CD14-positive monocyte (primary cell): ENCODE measurements at regions not wholly inside any gene's neighbourhood (a gene's known extent, or its start where the extent isn't known, plus 50 kb on each side); places are given as distances from the start of the nearest gene placed in this dataset.

Experiments used
- DNase-seq, 3 donors: peaks; one replicate each; pipeline ENCODE4 v3.0.0-alpha.2; 2011 to 2022
- H2AFZ ChIP-seq: 2 replicates; pipeline ENCODE4 v1.6.0; 2012; ENCODE audit warnings: mild to moderate bottlenecking, low read depth, low read length, inconsistent platforms; ENCODE audit not compliant: insufficient read depth, poor library complexity, severe bottlenecking
- H3K27ac ChIP-seq, 2 donors: 1 replicate in 1 of 2; 2 replicates in 1 of 2; pipeline ENCODE4 v1.5.1; 2012 to 2013; ENCODE audit warnings: low read length in 2 of 2, control low read depth in 1 of 2, inconsistent platforms in 1 of 2, low read depth in 1 of 2, mild to moderate bottlenecking in 1 of 2
- H3K27me3 ChIP-seq, 2 donors: one replicate each; pipeline versions ENCODE4 v1.6.0 to v1.6.1; 2011 to 2013; ENCODE audit warnings: low read length in 2 of 2; ENCODE audit not compliant: control insufficient read depth in 2 of 2, insufficient read depth in 2 of 2
- H3K36me3 ChIP-seq, 2 donors: replicated peaks in 1 of 2; 1 replicate in 1 of 2; 2 replicates in 1 of 2; pipeline versions ENCODE4 v1.5.1 to v1.6.1; 2012 to 2013; ENCODE audit warnings: low read length in 2 of 2, control low read depth in 1 of 2, inconsistent platforms in 1 of 2, mild to moderate bottlenecking in 1 of 2; ENCODE audit not compliant: insufficient read depth in 2 of 2, control insufficient read depth in 1 of 2
- H3K4me1 ChIP-seq, 2 donors: 1 replicate in 1 of 2; 2 replicates in 1 of 2; pipeline versions ENCODE4 v1.5.1 to v1.6.1; 2012 to 2013; ENCODE audit warnings: low read length in 2 of 2, control low read depth in 1 of 2, inconsistent platforms in 1 of 2, mild to moderate bottlenecking in 1 of 2, moderate library complexity in 1 of 2; ENCODE audit not compliant: insufficient read depth in 2 of 2, control insufficient read depth in 1 of 2
- H3K4me2 ChIP-seq: replicated peaks from 2 replicates; pipeline ENCODE3; 2012; ENCODE audit warnings: low read length, moderate library complexity, mild to moderate bottlenecking; ENCODE audit not compliant: poor library complexity, severe bottlenecking; ENCODE audit errors: extremely low read depth
- H3K4me3 ChIP-seq, 3 experiments: fragments of 200-600 bp in 1 of 3; sonication (generic) in 1 of 3; replicated peaks in 1 of 3; 1 replicate in 2 of 3; 2 replicates in 1 of 3; pipeline ENCODE4 v1.5.1; 2011 to 2013; ENCODE audit warnings: low read length in 3 of 3, mild to moderate bottlenecking in 3 of 3, control low read depth in 2 of 3, low read depth in 2 of 3, inconsistent platforms in 1 of 3, moderate library complexity in 1 of 3
- H3K79me2 ChIP-seq: 2 replicates; pipeline ENCODE4 v1.6.0; 2012; ENCODE audit warnings: mild to moderate bottlenecking, control low read depth, inconsistent platforms, low read length, moderate library complexity; ENCODE audit not compliant: insufficient read depth
- H3K9ac ChIP-seq: 2 replicates; pipeline ENCODE4 v1.6.0; 2017; ENCODE audit warnings: low read length, mild to moderate bottlenecking; ENCODE audit not compliant: insufficient read depth, poor library complexity, severe bottlenecking
- H3K9me3 ChIP-seq, 2 donors: replicated peaks in 1 of 2; 1 replicate in 1 of 2; 2 replicates in 1 of 2; pipeline versions ENCODE4 v1.5.1 to v1.6.1; 2012 to 2013; ENCODE audit warnings: low read length in 2 of 2, control low read depth in 1 of 2; ENCODE audit not compliant: control insufficient read depth in 1 of 2, insufficient read depth in 1 of 2
- H4K20me1 ChIP-seq: 2 replicates; pipeline ENCODE4 v1.6.0; 2012; ENCODE audit warnings: mild to moderate bottlenecking, low read length, control low read depth, moderate library complexity; ENCODE audit not compliant: insufficient read depth
- H3K27ac Mint-ChIP-seq, 7 donors: one replicate each; pipeline ENCODE4 v1.8.0; 2020; ENCODE audit warnings: mild to moderate bottlenecking in 7 of 7, mixed read lengths in 7 of 7, moderate library complexity in 6 of 7, inconsistent platforms in 2 of 7
- H3K27me3 Mint-ChIP-seq, 3 donors: one replicate each; pipeline ENCODE4 v1.8.0; 2021 to 2022; ENCODE audit warnings: low read depth in 3 of 3, mild to moderate bottlenecking in 3 of 3, mixed read lengths in 3 of 3, moderate library complexity in 3 of 3, inconsistent platforms in 1 of 3
- H3K36me3 Mint-ChIP-seq, 2 donors: one replicate each; pipeline ENCODE4 v1.8.0; 2020; ENCODE audit warnings: mixed read lengths in 2 of 2, inconsistent platforms in 1 of 2, mild to moderate bottlenecking in 1 of 2
- H3K4me1 Mint-ChIP-seq: one replicate; pipeline ENCODE4 v1.8.0; 2020; ENCODE audit warnings: mild to moderate bottlenecking, mixed read lengths
- H3K4me3 Mint-ChIP-seq, 2 donors: one replicate each; pipeline ENCODE4 v1.8.0; 2020; ENCODE audit warnings: mild to moderate bottlenecking in 2 of 2, mixed read lengths in 2 of 2, moderate library complexity in 1 of 2
- H3K9me3 Mint-ChIP-seq, 7 donors: one replicate each; pipeline ENCODE4 v1.8.0; 2020 to 2022; ENCODE audit warnings: mixed read lengths in 7 of 7, mild to moderate bottlenecking in 6 of 7, moderate library complexity in 6 of 7, inconsistent platforms in 2 of 7
- CTCF ChIP-seq: fragments of 200-600 bp; IDR thresholded peaks from one replicate; pipeline ENCODE4 v1.8.0; 2022; ENCODE audit warnings: antibody characterized with exemption, mild to moderate bottlenecking
- WGBS: methylation state at CpG from one replicate; pipeline ENCODE4 v1.1.5; 2013; ENCODE audit warnings: missing lambda C conversion rate; ENCODE audit not compliant: insufficient coverage; 5-methylcytosine and 5-hydroxymethylcytosine counted together
- intact Hi-C, 2 donors: fragments of 100-400 bp; cut with micrococcal nuclease; formaldehyde crosslinking; loops; one replicate each; pipeline versions ENCODE4 v1.15.0 to v1.15.1; 2023

- no peak overlapping the region for H2AFZ ChIP-seq
Observed at GRCh38 chr10:42475168-42476098, 162.9 kb downstream of the ZNF33B start.

GRCh38 chr10:42454313-42454712 is 184.1 kb downstream of the ZNF33B start:
- no peaks in the 10 kb centered on the region for H3K4me1 Mint-ChIP-seq
- no peak overlapping the region for H2AFZ ChIP-seq

More at GRCh38 chr10:42475168-42476098, 162.9 kb downstream of the ZNF33B start:
- no peaks in the 10 kb centered on the region for H3K79me2 ChIP-seq
- intact Hi-C loops: no loop called here
- Mint-ChIP-seq H3K9me3 (peaks cover 8 to 33% (median 25%) of the 10 kb centered on the region in 7 donors), H3K36me3 (no peaks in the 10 kb centered on the region), H3K4me1 (no peaks in the 10 kb centered on the region), H3K4me3 (no peak overlapping the region), H3K27me3 (peaks cover 7 to 34% (median 20%) of the 10 kb centered on the region in 3 donors), H3K27ac (peak overlapping the region in 1 of 7 donors; percentile 28)
- no peak overlapping the region for H3K9ac ChIP-seq
- 30% methylated on average over 48 of the region's 52 CpGs for WGBS
- H4K20me1 ChIP-seq: no peaks in the 10 kb centered on the region
- TF ChIP-seq CTCF: no peak
- no peak overlapping the region for H3K27ac ChIP-seq
- no peak for DNase-seq
- no peak overlapping the region for H3K4me2 ChIP-seq
- H3K36me3 ChIP-seq: no peaks in the 10 kb centered on the region
- peaks cover 0 to 8% of the 10 kb centered on the region in 2 donors for H3K9me3 ChIP-seq
- no peak overlapping the region for H3K4me3 ChIP-seq
- H3K27me3 ChIP-seq: peaks cover 0 to 9% of the 10 kb centered on the region in 2 donors
- H3K4me1 ChIP-seq: no peaks in the 10 kb centered on the region

More at GRCh38 chr10:42454313-42454712, 184.1 kb downstream of the ZNF33B start:
- Mint-ChIP-seq H3K27ac (no peak overlapping the region), H3K9me3 (peaks cover 7 to 25% (median 18%) of the 10 kb centered on the region in 7 donors), H3K36me3 (no peaks in the 10 kb centered on the region), H3K4me3 (no peak overlapping the region), H3K27me3 (peaks cover 0 to 3% (median 0%) of the 10 kb centered on the region in 3 donors)
- no peak overlapping the region for H3K4me2 ChIP-seq
- no peaks in the 10 kb centered on the region for H3K79me2 ChIP-seq
- intact Hi-C loops: no loop called here
- H4K20me1 ChIP-seq: no peaks in the 10 kb centered on the region
- H3K4me3 ChIP-seq: no peak overlapping the region
- WGBS: 83% methylated on average over 6 of the region's 6 CpGs
- no peak overlapping the region for H3K27ac ChIP-seq
- no peak overlapping the region for H3K9ac ChIP-seq
- no peaks in the 10 kb centered on the region for H3K27me3 ChIP-seq
- no peaks in the 10 kb centered on the region for H3K36me3 ChIP-seq
- H3K4me1 ChIP-seq: no peaks in the 10 kb centered on the region
- no peak for DNase-seq
- H3K9me3 ChIP-seq: peaks cover 13 to 20% of the 10 kb centered on the region in 2 donors
- TF ChIP-seq CTCF: no peak
